ENCODE measurements at regions not wholly inside any gene's neighbourhood (a gene's known extent, or its start where the extent isn't known, plus 50 kb on each side); places are given as distances from the start of the nearest gene placed in this dataset.

DNA sequence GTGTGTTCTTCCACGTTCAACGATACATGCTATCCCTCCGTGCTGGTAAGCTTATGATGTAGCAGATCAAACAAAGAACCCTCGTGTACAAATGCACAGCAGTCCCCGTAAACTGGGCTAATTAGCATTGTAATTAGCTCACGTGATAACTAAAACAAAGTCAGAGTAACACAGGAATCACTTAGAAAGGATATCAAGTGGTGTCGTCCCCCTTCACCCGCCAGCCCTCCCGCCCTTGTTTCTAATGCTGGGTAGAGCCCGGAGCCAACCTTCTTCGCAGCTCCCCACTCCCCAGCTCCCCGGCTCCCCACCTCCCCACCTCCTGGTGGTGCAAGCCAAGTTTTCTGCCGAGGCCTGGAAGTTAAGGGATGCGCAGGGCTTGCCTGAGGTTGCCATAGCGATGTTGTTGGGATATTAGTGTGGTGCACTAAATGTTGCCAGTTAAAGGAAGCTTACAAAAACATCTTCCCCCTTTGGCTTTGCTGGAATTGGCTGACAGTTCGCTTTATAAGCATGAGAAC is 357.9 kb upstream of the CCNH start (continued):
- TF ChIP-seq EZH2phosphoT487 (IDR thresholded peaks at IDR 0.05; ENCODE audit: borderline replicate concordance, low read depth) (no peak), RFX5 (IDR thresholded peaks at IDR 0.05; ENCODE audit: low read length) (no peak), ELF1 (IDR thresholded peaks at IDR 0.05) (no peak)
- TF ChIP-seq, protein P1, sequence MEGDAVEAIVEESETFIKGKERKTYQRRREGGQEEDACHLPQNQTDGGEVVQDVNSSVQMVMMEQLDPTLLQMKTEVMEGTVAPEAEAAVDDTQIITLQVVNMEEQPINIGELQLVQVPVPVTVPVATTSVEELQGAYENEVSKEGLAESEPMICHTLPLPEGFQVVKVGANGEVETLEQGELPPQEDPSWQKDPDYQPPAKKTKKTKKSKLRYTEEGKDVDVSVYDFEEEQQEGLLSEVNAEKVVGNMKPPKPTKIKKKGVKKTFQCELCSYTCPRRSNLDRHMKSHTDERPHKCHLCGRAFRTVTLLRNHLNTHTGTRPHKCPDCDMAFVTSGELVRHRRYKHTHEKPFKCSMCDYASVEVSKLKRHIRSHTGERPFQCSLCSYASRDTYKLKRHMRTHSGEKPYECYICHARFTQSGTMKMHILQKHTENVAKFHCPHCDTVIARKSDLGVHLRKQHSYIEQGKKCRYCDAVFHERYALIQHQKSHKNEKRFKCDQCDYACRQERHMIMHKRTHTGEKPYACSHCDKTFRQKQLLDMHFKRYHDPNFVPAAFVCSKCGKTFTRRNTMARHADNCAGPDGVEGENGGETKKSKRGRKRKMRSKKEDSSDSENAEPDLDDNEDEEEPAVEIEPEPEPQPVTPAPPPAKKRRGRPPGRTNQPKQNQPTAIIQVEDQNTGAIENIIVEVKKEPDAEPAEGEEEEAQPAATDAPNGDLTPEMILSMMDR (IDR thresholded peaks at IDR 0.05), result no peak

DNA sequence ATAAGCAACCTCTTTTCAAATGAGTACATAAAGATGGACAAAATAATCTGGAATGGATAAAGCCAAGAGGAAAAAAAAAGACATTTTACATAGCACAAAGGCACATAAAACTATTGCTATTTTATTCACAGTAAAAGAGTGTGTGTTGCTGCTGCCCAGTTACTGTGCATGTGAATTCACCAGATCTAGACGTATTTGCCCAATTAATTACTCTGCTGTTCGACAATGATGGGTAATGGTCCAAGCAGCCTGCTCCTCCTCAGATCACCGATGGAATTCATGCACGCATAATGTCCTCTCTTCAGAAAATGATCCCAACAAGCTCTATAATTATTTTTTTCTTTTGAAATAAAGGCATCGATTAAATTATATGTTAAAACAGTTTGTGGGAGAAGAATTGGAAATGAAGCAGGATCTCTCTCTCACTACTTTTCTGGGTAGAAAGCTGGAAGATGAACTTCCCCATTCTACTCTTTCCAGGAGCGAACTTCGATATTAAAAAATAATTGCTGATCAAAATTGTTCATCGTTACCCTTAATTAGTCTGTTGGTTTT is 357.4 kb upstream of the CCNH start:
- no peak overlapping the region for H3K9ac ChIP-seq
- TF ChIP-seq CHD2 (IDR thresholded peaks at IDR 0.05; ENCODE audit: low read length, partially characterized antibody), result no peak
- TF ChIP-seq POLR2AphosphoS5 (IDR thresholded peaks at IDR 0.05; ENCODE audit: low read depth, low read length), result no peak
- no peak for TF ChIP-seq NFIC (IDR thresholded peaks at IDR 0.05; ENCODE audit: borderline replicate concordance)
- TF ChIP-seq, protein P1 (IDR thresholded peaks at IDR 0.05), result no peak
- no peak for TF ChIP-seq TEAD4 (IDR thresholded peaks at IDR 0.05; ENCODE audit: borderline replicate concordance, insufficient read depth)
- no peak for TF ChIP-seq EP300 (IDR thresholded peaks at IDR 0.05; ENCODE audit: borderline replicate concordance in 1 of 2, low read depth in 1 of 2, low read length in 1 of 2)
- TF ChIP-seq, protein P2, sequence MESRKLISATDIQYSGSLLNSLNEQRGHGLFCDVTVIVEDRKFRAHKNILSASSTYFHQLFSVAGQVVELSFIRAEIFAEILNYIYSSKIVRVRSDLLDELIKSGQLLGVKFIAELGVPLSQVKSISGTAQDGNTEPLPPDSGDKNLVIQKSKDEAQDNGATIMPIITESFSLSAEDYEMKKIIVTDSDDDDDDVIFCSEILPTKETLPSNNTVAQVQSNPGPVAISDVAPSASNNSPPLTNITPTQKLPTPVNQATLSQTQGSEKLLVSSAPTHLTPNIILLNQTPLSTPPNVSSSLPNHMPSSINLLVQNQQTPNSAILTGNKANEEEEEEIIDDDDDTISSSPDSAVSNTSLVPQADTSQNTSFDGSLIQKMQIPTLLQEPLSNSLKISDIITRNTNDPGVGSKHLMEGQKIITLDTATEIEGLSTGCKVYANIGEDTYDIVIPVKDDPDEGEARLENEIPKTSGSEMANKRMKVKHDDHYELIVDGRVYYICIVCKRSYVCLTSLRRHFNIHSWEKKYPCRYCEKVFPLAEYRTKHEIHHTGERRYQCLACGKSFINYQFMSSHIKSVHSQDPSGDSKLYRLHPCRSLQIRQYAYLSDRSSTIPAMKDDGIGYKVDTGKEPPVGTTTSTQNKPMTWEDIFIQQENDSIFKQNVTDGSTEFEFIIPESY (IDR thresholded peaks at IDR 0.05; ENCODE audit: borderline replicate concordance, low read depth), result no peak
- TF ChIP-seq JUND (IDR thresholded peaks at IDR 0.05), result no peak
- no peak for TF ChIP-seq TCF12 (IDR thresholded peaks at IDR 0.05)
- no peak for TF ChIP-seq ELF1 (IDR thresholded peaks at IDR 0.05)
- no peak for TF ChIP-seq RFX5 (IDR thresholded peaks at IDR 0.05; ENCODE audit: low read length)
- TF ChIP-seq YY1 (IDR thresholded peaks at IDR 0.05; ENCODE audit: low read depth), result no peak
- no peak for TF ChIP-seq FOSL2 (IDR thresholded peaks at IDR 0.05; ENCODE audit: borderline replicate concordance, low read depth)
- TF ChIP-seq MEF2A (IDR thresholded peaks at IDR 0.05; ENCODE audit: borderline replicate concordance, low read depth), result no peak
- TF ChIP-seq EZH2phosphoT487 (IDR thresholded peaks at IDR 0.05; ENCODE audit: borderline replicate concordance, low read depth), result no peak
- TF ChIP-seq GATA2 (CRISPR knock-in tag; IDR thresholded peaks at IDR 0.05), result no peak
- TF ChIP-seq, protein P3, sequence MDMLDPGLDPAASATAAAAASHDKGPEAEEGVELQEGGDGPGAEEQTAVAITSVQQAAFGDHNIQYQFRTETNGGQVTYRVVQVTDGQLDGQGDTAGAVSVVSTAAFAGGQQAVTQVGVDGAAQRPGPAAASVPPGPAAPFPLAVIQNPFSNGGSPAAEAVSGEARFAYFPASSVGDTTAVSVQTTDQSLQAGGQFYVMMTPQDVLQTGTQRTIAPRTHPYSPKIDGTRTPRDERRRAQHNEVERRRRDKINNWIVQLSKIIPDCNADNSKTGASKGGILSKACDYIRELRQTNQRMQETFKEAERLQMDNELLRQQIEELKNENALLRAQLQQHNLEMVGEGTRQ (IDR thresholded peaks at IDR 0.05; ENCODE audit: borderline replicate concordance, low read depth, low read length), result no peak
- TF ChIP-seq NRF1 (IDR thresholded peaks at IDR 0.05; ENCODE audit: low read depth, low read length), result no peak
- no peak for TF ChIP-seq FOXM1 (IDR thresholded peaks at IDR 0.05; ENCODE audit: low read depth)
- no peak overlapping the region for H3K4me2 ChIP-seq
- no peaks in the 10 kb centered on the region for H3K4me1 ChIP-seq (ENCODE audit: control insufficient read depth in 1 of 2, insufficient read depth in 2 of 2, low read depth in 1 of 2, low read length in 1 of 2)
- peaks cover 7% of the 10 kb centered on the region; the same call in 1 of the 2 replicates for H3K27me3 ChIP-seq (ENCODE audit: insufficient read depth)
- CTCF ChIA-PET, result interaction anchor here (3.0 kb wide), 1 partner anchor 11 kb away, joined by 32 read pairs; no protein-coding TSS in a partner anchor
- H3K27ac ChIP-seq (ENCODE audit: low read depth in 2 of 2, low read length in 1 of 2), result no peak overlapping the region
- no peak for DNase-seq
- H4K20me1 ChIP-seq (ENCODE audit: insufficient read depth), result no peaks in the 10 kb centered on the region
- no peaks in the 10 kb centered on the region for H3K9me2 ChIP-seq
- 18% methylated on average over 8 of the region's 8 CpGs for WGBS (ENCODE audit: low lambda C conversion rate)
- H3F3A ChIP-seq (replicated peaks; ENCODE audit: insufficient read depth), result no peaks in the 10 kb centered on the region
- no peak overlapping the region for H3K4me3 ChIP-seq (ENCODE audit: low read depth in 2 of 2, low read length in 1 of 2)
- H3K79me2 ChIP-seq (ENCODE audit: insufficient read depth), result no peaks in the 10 kb centered on the region
- POLR2A ChIA-PET, result no interaction called here
- H3K36me3 ChIP-seq (replicated peaks in 1 of 2; ENCODE audit: control insufficient read depth in 1 of 2, insufficient read depth in 2 of 2, low read length in 1 of 2), result no peaks in the 10 kb centered on the region
- H3K9me3 ChIP-seq, result no peaks in the 10 kb centered on the region
- H2AFZ ChIP-seq (ENCODE audit: low read depth), result no peak overlapping the region

Data from SK-N-SH (cell line).